ENCODE measurements at regions not wholly inside any gene's neighbourhood (a gene's known extent, or its start where the extent isn't known, plus 50 kb on each side); places are given as distances from the start of the nearest gene placed in this dataset.

DNA sequence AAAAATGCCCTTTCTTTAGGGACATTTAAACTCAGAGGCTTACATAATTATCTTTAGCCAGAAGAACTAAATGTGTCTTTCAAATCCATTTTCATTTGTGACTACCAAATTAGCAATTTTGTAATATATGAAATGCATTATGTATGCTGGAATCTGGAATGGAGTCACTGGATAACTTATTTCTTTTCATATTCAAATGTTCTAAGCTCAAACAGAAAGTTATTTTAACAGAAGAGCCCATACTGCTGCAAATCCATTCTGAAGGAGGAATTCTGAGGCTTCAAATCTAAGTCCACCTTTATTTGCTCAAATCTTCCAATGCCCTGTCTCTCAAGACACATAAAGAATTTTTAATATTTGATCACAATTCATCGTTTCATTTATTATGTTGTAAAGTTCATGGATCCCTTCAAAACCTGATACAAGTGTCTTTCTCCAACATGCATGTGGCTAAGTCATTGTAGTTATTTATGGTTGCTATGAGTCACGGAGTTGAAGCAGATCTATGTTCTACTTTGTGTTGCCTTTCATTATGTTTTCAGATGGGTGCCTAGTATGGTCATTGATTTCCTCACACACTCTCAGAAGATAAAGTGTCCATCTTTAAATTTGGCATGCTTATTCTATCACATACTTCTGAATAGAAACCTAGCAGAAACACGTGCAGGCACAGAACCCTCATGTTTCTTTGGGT is 214.8 kb upstream of the GCFC2 start:
- no peak overlapping the region for H3K27ac ChIP-seq
- DNase-seq (ENCODE audit: low spot score), result no peak
- ChIA-PET CTCF (no interaction called here), POLR2A (ENCODE audit: low non-redundant PET) (no interaction called here)
- TF ChIP-seq, protein P1, sequence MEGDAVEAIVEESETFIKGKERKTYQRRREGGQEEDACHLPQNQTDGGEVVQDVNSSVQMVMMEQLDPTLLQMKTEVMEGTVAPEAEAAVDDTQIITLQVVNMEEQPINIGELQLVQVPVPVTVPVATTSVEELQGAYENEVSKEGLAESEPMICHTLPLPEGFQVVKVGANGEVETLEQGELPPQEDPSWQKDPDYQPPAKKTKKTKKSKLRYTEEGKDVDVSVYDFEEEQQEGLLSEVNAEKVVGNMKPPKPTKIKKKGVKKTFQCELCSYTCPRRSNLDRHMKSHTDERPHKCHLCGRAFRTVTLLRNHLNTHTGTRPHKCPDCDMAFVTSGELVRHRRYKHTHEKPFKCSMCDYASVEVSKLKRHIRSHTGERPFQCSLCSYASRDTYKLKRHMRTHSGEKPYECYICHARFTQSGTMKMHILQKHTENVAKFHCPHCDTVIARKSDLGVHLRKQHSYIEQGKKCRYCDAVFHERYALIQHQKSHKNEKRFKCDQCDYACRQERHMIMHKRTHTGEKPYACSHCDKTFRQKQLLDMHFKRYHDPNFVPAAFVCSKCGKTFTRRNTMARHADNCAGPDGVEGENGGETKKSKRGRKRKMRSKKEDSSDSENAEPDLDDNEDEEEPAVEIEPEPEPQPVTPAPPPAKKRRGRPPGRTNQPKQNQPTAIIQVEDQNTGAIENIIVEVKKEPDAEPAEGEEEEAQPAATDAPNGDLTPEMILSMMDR (conservative IDR thresholded peaks at IDR 0.05; ENCODE audit: low read depth), result no peak

- DNase-seq (ENCODE audit: low spot score), result no peak
- CTCF ChIA-PET, result no interaction called here
- H3K27ac ChIP-seq, result no peak overlapping the region
- TF ChIP-seq, protein P1 (conservative IDR thresholded peaks at IDR 0.05; ENCODE audit: low read depth), result no peak
- POLR2A ChIA-PET (ENCODE audit: low non-redundant PET), result no interaction called here
Measured at GRCh38 chr2:75922191-75922590, 211.5 kb upstream of the GCFC2 start.

- TF ChIP-seq, protein P1 (conservative IDR thresholded peaks at IDR 0.05; ENCODE audit: low read depth), result no peak
- ChIA-PET CTCF (no interaction called here), POLR2A (ENCODE audit: low non-redundant PET) (no interaction called here)
- H3K27ac ChIP-seq, result no peak overlapping the region
- no peak for DNase-seq (ENCODE audit: low spot score)
Measured at GRCh38 chr2:75920859-75921551, 210.3 kb upstream of the GCFC2 start.

DNA sequence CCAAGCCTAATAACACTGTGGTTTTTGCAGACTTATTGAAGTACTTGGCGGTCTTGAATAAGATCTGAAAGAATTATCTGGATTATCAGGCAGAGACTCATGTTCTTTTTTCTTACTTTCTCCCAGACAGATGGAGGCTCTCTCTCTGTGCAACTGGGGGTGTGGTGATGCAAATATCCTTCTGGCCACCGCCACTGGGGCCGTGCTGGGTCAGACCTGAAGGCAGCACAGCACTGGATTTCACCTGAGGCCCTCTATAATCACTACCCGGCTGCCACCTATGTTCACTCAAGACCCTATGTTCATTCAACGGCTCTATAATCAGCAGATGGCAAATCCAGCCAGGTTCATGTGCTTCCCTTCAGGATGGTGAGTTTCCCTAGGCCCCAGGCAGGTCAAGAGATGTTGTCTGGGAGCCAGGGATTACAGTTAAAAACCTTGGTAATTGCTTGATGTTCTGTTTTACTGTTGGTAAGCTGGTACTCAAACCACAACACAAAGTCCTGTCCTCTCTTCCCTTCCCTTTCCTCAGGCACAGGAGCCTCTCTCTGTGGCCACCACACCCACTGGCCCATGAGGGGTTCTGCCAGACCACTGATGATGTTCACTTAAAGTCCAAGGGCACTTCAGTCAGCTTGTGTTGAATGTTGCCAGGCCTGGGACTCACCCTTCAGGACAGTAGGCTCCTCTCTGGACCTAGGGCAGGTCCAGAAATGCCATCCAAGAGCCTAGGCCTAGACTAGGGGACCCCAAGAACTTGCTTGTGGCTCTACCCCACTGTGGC is 205.3 kb upstream of the GCFC2 start:
- ChIA-PET POLR2A (ENCODE audit: low non-redundant PET) (no interaction called here), CTCF (interaction anchor here (0.6 kb wide), 1 partner anchor 148 kb away, joined by 4 read pairs; no protein-coding TSS in a partner anchor)
- H3K27ac ChIP-seq, result no peak overlapping the region
- no peak for DNase-seq (ENCODE audit: low spot score)
- TF ChIP-seq, protein P1 (conservative IDR thresholded peaks at IDR 0.05; ENCODE audit: low read depth), result no peak

- DNase-seq (ENCODE audit: low spot score), result peak; percentile 47
- ChIA-PET POLR2A (ENCODE audit: low non-redundant PET) (no interaction called here), CTCF (interaction anchor here (0.6 to 1.7 kb wide), 4 partner anchors 20 to 703 kb away, joined by 3 to 4 read pairs (median 4); no protein-coding TSS in a partner anchor)
- H3K27ac ChIP-seq, result no peak overlapping the region
- TF ChIP-seq, protein P1 (conservative IDR thresholded peaks at IDR 0.05; ENCODE audit: low read depth), result peak; percentile 48
Measured at GRCh38 chr2:75896779-75897366, 186.2 kb upstream of the GCFC2 start.

- ChIA-PET POLR2A (ENCODE audit: low non-redundant PET) (no interaction called here), CTCF (interaction anchor here (0.7 kb wide), 1 partner anchor 484 kb away, joined by 5 read pairs; no protein-coding TSS in a partner anchor)
- TF ChIP-seq, protein P1 (conservative IDR thresholded peaks at IDR 0.05; ENCODE audit: low read depth), result no peak
- H3K27ac ChIP-seq, result no peak overlapping the region
- DNase-seq (ENCODE audit: low spot score), result no peak
Measured at GRCh38 chr2:75894170-75894569, 183.5 kb upstream of the GCFC2 start.

Data from RWPE1 (cell line).